Chondrocyte (in vitro differentiated cells): ENCODE measurements at regions not wholly inside any gene's neighbourhood (a gene's known extent, or its start where the extent isn't known, plus 50 kb on each side); places are given as distances from the start of the nearest gene placed in this dataset.

ENCODE experiments used
- DNase-seq: peaks from one replicate; pipeline ENCODE4 v3.0.0; 2021; ENCODE audit warnings: mixed read lengths, low spot score
- H3K27ac Mint-ChIP-seq: one replicate; pipeline ENCODE4 v1.8.0; 2021; ENCODE audit warnings: mild to moderate bottlenecking, moderate library complexity, mixed read lengths; ENCODE audit not compliant: unreplicated experiment
- H3K27me3 Mint-ChIP-seq: 2 replicates; pipeline ENCODE4 v1.8.0; 2021; ENCODE audit warnings: low read depth, mixed read lengths
- H3K36me3 Mint-ChIP-seq: 2 replicates; pipeline ENCODE4 v1.8.0; 2021; ENCODE audit warnings: low read depth, mixed read lengths
- H3K4me1 Mint-ChIP-seq: 2 replicates; pipeline ENCODE4 v1.8.0; 2021; ENCODE audit warnings: low read depth, mild to moderate bottlenecking, mixed read lengths
- H3K4me3 Mint-ChIP-seq: one replicate; pipeline ENCODE4 v1.8.0; 2021; ENCODE audit warnings: mild to moderate bottlenecking, moderate library complexity, mixed read lengths; ENCODE audit not compliant: unreplicated experiment
- H3K9me3 Mint-ChIP-seq: 2 replicates; pipeline ENCODE4 v1.8.0; 2021; ENCODE audit warnings: low read depth, mixed read lengths
- TF ChIP-seq, protein P1 (sequence below): fragments of 200-600 bp; sonication (generic); IDR thresholded peaks from 2 replicates; pipeline ENCODE4 v1.5.0; 2021; ENCODE audit warnings: antibody characterized with exemption, mild to moderate bottlenecking, moderate library complexity

DNA sequence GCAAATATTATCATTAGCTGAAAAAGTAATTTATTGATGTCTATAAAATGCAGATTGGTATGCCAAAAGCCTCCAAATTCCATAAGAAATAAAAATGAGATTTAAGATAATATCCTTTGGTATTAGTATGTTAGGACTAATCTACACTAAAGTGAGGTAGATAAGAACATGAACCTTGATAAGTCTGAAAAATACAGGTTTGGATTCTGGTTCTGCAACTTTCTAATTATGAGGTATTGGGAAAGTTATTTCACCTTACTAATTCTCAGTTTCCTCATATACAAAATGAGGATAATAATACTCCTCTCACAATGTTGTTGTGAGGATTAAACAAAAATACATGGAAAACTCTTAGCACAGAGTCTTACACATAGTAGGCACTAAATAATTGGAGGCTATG is 300.1 kb downstream of the NNT start:
- H3K4me3 Mint-ChIP-seq = no peak overlapping the region
- TF ChIP-seq, protein P1, sequence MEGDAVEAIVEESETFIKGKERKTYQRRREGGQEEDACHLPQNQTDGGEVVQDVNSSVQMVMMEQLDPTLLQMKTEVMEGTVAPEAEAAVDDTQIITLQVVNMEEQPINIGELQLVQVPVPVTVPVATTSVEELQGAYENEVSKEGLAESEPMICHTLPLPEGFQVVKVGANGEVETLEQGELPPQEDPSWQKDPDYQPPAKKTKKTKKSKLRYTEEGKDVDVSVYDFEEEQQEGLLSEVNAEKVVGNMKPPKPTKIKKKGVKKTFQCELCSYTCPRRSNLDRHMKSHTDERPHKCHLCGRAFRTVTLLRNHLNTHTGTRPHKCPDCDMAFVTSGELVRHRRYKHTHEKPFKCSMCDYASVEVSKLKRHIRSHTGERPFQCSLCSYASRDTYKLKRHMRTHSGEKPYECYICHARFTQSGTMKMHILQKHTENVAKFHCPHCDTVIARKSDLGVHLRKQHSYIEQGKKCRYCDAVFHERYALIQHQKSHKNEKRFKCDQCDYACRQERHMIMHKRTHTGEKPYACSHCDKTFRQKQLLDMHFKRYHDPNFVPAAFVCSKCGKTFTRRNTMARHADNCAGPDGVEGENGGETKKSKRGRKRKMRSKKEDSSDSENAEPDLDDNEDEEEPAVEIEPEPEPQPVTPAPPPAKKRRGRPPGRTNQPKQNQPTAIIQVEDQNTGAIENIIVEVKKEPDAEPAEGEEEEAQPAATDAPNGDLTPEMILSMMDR = no peak
- no peaks in the 10 kb centered on the region for H3K4me1 Mint-ChIP-seq
- H3K9me3 Mint-ChIP-seq = peaks cover 10% of the 10 kb centered on the region
- H3K27me3 Mint-ChIP-seq = peaks cover 13% of the 10 kb centered on the region
- H3K36me3 Mint-ChIP-seq = no peaks in the 10 kb centered on the region
- H3K27ac Mint-ChIP-seq = no peak overlapping the region
- DNase-seq = no peak

DNA sequence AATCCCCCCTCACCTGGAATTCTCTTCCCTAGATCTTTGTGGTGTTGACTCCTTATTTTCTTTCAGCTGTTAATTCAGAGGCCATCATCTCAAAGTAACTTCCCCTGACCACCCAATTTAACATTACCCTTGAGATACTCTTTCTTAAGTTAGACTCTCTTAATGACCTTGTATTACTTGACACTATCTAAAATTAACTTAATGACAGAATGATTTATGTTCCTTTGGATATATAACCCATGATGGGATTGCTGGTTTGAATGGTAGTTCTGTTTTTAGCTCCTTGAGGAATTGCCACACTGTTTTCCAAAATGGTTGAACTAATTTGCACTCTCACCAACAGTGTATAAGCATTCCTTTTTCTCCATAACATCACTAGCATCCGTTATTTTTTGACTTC is 298.0 kb downstream of the NNT start:
- no peaks in the 10 kb centered on the region for H3K4me1 Mint-ChIP-seq
- H3K9me3 Mint-ChIP-seq = peaks cover 4% of the 10 kb centered on the region
- no peak overlapping the region for H3K4me3 Mint-ChIP-seq
- no peaks in the 10 kb centered on the region for H3K36me3 Mint-ChIP-seq
- H3K27me3 Mint-ChIP-seq = peaks cover 15% of the 10 kb centered on the region
- no peak overlapping the region for H3K27ac Mint-ChIP-seq
- no peak for DNase-seq
- TF ChIP-seq, protein P1 = no peak

DNA sequence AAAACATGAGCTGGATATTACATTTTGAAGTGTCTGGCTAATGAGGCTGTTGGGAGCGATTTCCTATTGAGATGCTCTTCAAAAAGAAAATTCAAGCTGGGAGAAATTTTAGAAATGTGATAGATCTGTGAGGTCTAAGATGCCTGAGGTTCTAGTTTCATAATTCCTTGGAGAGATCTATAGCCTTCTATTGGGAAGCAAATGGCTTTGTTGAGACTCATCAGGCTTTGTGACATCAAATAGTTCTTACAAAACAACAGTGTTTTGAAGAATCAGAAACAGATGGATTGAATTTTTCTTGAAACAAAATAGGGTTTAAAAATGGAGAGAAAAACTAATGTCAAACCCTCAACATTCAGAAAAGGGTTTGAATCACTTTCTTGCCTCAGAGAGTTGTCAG is 292.9 kb downstream of the NNT start:
- TF ChIP-seq, protein P1 = no peak
- no peaks in the 10 kb centered on the region for H3K4me1 Mint-ChIP-seq
- H3K27ac Mint-ChIP-seq = no peak overlapping the region
- no peak overlapping the region for H3K4me3 Mint-ChIP-seq
- no peaks in the 10 kb centered on the region for H3K36me3 Mint-ChIP-seq
- H3K27me3 Mint-ChIP-seq = peaks cover 27% of the 10 kb centered on the region
- DNase-seq = no peak
- no peaks in the 10 kb centered on the region for H3K9me3 Mint-ChIP-seq

DNA sequence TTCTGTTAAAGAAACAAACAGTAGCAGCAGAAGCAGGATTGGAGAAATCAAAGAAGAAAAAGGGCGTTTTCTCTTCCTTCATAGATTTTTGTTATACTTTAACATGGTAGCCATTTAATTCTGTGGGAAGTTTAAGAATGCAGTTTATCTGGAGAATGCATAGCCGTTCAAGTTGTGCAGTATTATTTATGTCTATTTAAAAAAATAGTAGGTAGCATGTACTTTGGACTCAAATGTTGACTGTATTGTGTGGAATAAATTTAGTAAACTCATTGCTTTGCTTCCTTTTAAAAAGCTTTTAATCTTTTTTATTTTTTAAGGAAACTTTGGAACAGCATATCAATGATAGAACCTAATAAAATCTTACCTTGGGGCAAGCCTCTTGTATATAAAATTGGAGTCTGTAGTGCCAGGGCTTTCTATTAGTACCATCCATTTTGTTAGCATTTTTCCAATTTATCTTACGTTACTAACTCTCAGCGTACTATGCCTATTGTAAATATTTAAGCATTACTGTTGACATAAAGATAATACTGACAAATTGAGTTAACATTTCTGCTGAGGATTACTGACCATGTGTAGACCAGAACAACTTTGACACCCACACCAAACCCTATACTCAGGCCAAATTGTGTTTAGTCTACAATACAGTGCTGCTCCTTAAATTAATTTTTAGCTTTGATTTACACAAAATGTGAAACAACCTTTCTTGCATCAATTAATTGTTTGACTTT is 291.1 kb downstream of the NNT start:
- no peaks in the 10 kb centered on the region for H3K4me1 Mint-ChIP-seq
- H3K27me3 Mint-ChIP-seq = peaks cover 22% of the 10 kb centered on the region
- no peaks in the 10 kb centered on the region for H3K9me3 Mint-ChIP-seq
- DNase-seq = no peak
- TF ChIP-seq, protein P1 = no peak
- no peak overlapping the region for H3K4me3 Mint-ChIP-seq
- H3K27ac Mint-ChIP-seq = no peak overlapping the region
- no peaks in the 10 kb centered on the region for H3K36me3 Mint-ChIP-seq

DNA sequence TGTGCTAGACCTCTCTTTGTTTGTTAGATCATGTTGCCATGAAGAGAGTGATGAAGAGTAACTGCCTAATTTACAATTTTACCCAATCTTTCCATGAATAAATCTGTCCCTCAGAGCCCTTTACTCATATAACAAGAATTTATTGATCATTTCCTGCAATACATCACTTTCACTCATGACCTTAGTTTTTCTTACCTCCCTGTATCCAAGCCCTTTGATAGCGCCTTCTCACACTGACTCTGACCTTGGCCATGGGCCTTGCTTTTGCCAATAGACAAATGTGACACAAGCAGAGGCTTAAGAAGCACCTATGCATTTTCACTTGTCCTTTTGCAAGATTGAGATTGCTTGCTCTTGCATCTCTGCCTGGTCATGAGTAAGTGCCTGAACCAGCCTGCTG is 288.1 kb downstream of the NNT start:
- Mint-ChIP-seq H3K36me3 (no peaks in the 10 kb centered on the region), H3K4me1 (no peaks in the 10 kb centered on the region), H3K27ac (no peak overlapping the region), H3K4me3 (no peak overlapping the region), H3K9me3 (no peaks in the 10 kb centered on the region), H3K27me3 (peaks cover 22% of the 10 kb centered on the region)
- no peak for DNase-seq
- TF ChIP-seq, protein P1 = no peak
